Activated CD4-positive, alpha-beta T cell treated with anti-CD3 and anti-CD28 coated beads, Interleukin-10, Interleukin-2, amounts not matched to agents 100 ng/mL and 50 ng/mL, durations not matched to agents 16 hours and 8 hours (primary cell): ENCODE measurements at regions not wholly inside any gene's neighbourhood (a gene's known extent, or its start where the extent isn't known, plus 50 kb on each side); places are given as distances from the start of the nearest gene placed in this dataset.

Experiments used
- DNase-seq: peaks from one replicate; pipeline ENCODE4 v3.0.0-alpha.2; 2020

- no peak for DNase-seq
These were observed 147.9 kb upstream of the CBLN2 start for GRCh38 chr18:72692086-72692485.

- no peak for DNase-seq
These were observed 143.6 kb upstream of the CBLN2 start for GRCh38 chr18:72687736-72688135.

GRCh38 chr18:72675394-72675793, 131.3 kb upstream of the CBLN2 start:
- DNase-seq = no peak

- DNase-seq = no peak
These were observed 130.6 kb upstream of the CBLN2 start for GRCh38 chr18:72674710-72675109.

- DNase-seq = no peak
These were observed 129.1 kb upstream of the CBLN2 start for GRCh38 chr18:72673242-72673641.

- peak; percentile 14 for DNase-seq
These were observed 128.4 kb upstream of the CBLN2 start for GRCh38 chr18:72672364-72673184.

GRCh38 chr18:72667932-72668331, 123.8 kb upstream of the CBLN2 start:
- no peak for DNase-seq

- peak; percentile 57 for DNase-seq
These were observed 109.0 kb upstream of the CBLN2 start for GRCh38 chr18:72652990-72653593.

GRCh38 chr18:72651033-72651432, 106.9 kb upstream of the CBLN2 start:
- no peak for DNase-seq

- no peak for DNase-seq
These were observed 104.4 kb upstream of the CBLN2 start for GRCh38 chr18:72648481-72648960.

- DNase-seq = no peak
These were observed 103.9 kb upstream of the CBLN2 start for GRCh38 chr18:72648079-72648478.

- no peak for DNase-seq
These were observed 96.4 kb upstream of the CBLN2 start for GRCh38 chr18:72640557-72640956.

- DNase-seq = no peak
These were observed 94.2 kb upstream of the CBLN2 start for GRCh38 chr18:72638376-72638775.

GRCh38 chr18:72637721-72638120, 93.6 kb upstream of the CBLN2 start:
- no peak for DNase-seq

GRCh38 chr18:72637299-72637698, 93.2 kb upstream of the CBLN2 start:
- no peak for DNase-seq

- DNase-seq = no peak
These were observed 92.5 kb upstream of the CBLN2 start for GRCh38 chr18:72636611-72637010.

- no peak for DNase-seq
These were observed 90.4 kb upstream of the CBLN2 start for GRCh38 chr18:72634500-72634899.

GRCh38 chr18:72630991-72631390, 86.8 kb upstream of the CBLN2 start:
- DNase-seq = no peak

GRCh38 chr18:72623444-72623843, 79.3 kb upstream of the CBLN2 start:
- DNase-seq = no peak

- no peak for DNase-seq
These were observed 69.4 kb upstream of the CBLN2 start for GRCh38 chr18:72613534-72613930.

GRCh38 chr18:72612894-72613533, 68.9 kb upstream of the CBLN2 start:
- DNase-seq = no peak

- DNase-seq = no peak
These were observed 61.2 kb upstream of the CBLN2 start for GRCh38 chr18:72605376-72605775.

GRCh38 chr18:72601944-72602343, 57.8 kb upstream of the CBLN2 start:
- no peak for DNase-seq

- DNase-seq = no peak
These were observed 57.3 kb upstream of the CBLN2 start for GRCh38 chr18:72601481-72601880.
